Loucy (cell line): ENCODE measurements at regions not wholly inside any gene's neighbourhood (a gene's known extent, or its start where the extent isn't known, plus 50 kb on each side); places are given as distances from the start of the nearest gene placed in this dataset.

Experiments
- CTCF ChIP-seq: fragments of 200-600 bp; sonication (generic); conservative IDR thresholded peaks from 2 replicates; pipeline ENCODE4 v1.5.1; 2014; ENCODE audit warnings: mild to moderate bottlenecking, antibody characterized with exemption, low read length
- EZH2phosphoT487 ChIP-seq: fragments of 200-600 bp; IDR thresholded peaks from 2 replicates; pipeline ENCODE4 v1.6.1; 2018; ENCODE audit warnings: antibody characterized with exemption, mild to moderate bottlenecking, moderate library complexity, borderline replicate concordance

- TF ChIP-seq CTCF: no peak
- no peak for TF ChIP-seq EZH2phosphoT487
Observed at GRCh38 chr9:111276431-111277128, 53.4 kb downstream of the OR2K2 start.
